HEK293T (cell line): ENCODE measurements at regions not wholly inside any gene's neighbourhood (a gene's known extent, or its start where the extent isn't known, plus 50 kb on each side); places are given as distances from the start of the nearest gene placed in this dataset.

Source experiments
- CTCF ChIA-PET: fragments of 350-600 bp; formaldehyde crosslinking; extraction: SDS; loops from one replicate; lab custom pipeline; 2021; ENCODE audit warnings: antibody characterized with exemption, inconsistent platforms; lab: Yijun Ruan, JAX
- POLR2A ChIA-PET: fragments of 350-600 bp; formaldehyde crosslinking; extraction: SDS; loops from one replicate; lab custom pipeline; 2020; ENCODE audit warnings: antibody characterized with exemption, inconsistent platforms; lab: Yijun Ruan, JAX
- DNase-seq: peaks from one replicate; pipeline ENCODE4 v3.0.0; 2012; ENCODE audit warnings: mixed read lengths; ENCODE audit errors: extremely low spot score
- ARNT ChIP-seq: fragments of 450-650 bp; IDR thresholded peaks from 2 replicates; pipeline ENCODE4 v1.6.1; 2017; ENCODE audit warnings: mild to moderate bottlenecking
- BHLHE40 ChIP-seq: fragments of 450-650 bp; IDR thresholded peaks from 2 replicates; pipeline ENCODE4 v1.6.1; 2016; ENCODE audit warnings: mild to moderate bottlenecking, moderate library complexity, borderline replicate concordance
- CTBP1 ChIP-seq: fragments of 450-650 bp; IDR thresholded peaks from 2 replicates; pipeline ENCODE4 v1.6.1; 2016; ENCODE audit warnings: borderline replicate concordance
- ELF4 ChIP-seq: fragments of 450-650 bp; IDR thresholded peaks from 2 replicates; pipeline ENCODE4 v1.6.1; 2017; ENCODE audit warnings: antibody characterized with exemption
- FOXA1 ChIP-seq: fragments of 450-650 bp; IDR thresholded peaks from 2 replicates; pipeline ENCODE4 v1.6.1; 2016; ENCODE audit warnings: mild to moderate bottlenecking
- FOXK2 ChIP-seq: fragments of 450-650 bp; IDR thresholded peaks from 2 replicates; pipeline ENCODE4 v1.6.1; 2016; ENCODE audit warnings: mild to moderate bottlenecking
- FOXM1 ChIP-seq: fragments of 450-650 bp; IDR thresholded peaks from 2 replicates; pipeline ENCODE4 v1.6.1; 2017; ENCODE audit warnings: mild to moderate bottlenecking, borderline replicate concordance
- HDGF ChIP-seq: fragments of 450-650 bp; IDR thresholded peaks from 2 replicates; pipeline ENCODE4 v1.6.1; 2017; ENCODE audit warnings: antibody characterized with exemption, borderline replicate concordance
- L3MBTL2 ChIP-seq: fragments of 450-650 bp; conservative IDR thresholded peaks from 2 replicates; pipeline ENCODE4 v1.6.1; 2016; ENCODE audit warnings: mild to moderate bottlenecking
- LEF1 ChIP-seq: fragments of 450-650 bp; IDR thresholded peaks from 2 replicates; pipeline ENCODE4 v1.6.1; 2017; ENCODE audit warnings: mild to moderate bottlenecking, borderline replicate concordance
- NFRKB ChIP-seq: fragments of 450-650 bp; IDR thresholded peaks from 2 replicates; pipeline ENCODE4 v1.6.1; 2016; ENCODE audit warnings: mild to moderate bottlenecking, moderate library complexity
- SP1 ChIP-seq: fragments of 450-650 bp; IDR thresholded peaks from 2 replicates; pipeline ENCODE4 v1.6.1; 2017
- SUZ12 ChIP-seq: fragments of 450-650 bp; IDR thresholded peaks from 2 replicates; pipeline ENCODE4 v1.6.1; 2016; ENCODE audit warnings: mild to moderate bottlenecking
- TARDBP ChIP-seq: fragments of 450-650 bp; IDR thresholded peaks from 2 replicates; pipeline ENCODE4 v1.6.1; 2016
- ZNF384 ChIP-seq: fragments of 450-650 bp; IDR thresholded peaks from 2 replicates; pipeline ENCODE4 v1.6.1; 2016
- TF ChIP-seq, protein P1 (sequence below): fragments of 450-650 bp; IDR thresholded peaks from 2 replicates; pipeline ENCODE4 v1.6.1; 2016

GRCh38 chr12:77366616-77367015, 301.2 kb upstream of the E2F7 start:
- CTCF ChIA-PET: no interaction called here
- POLR2A ChIA-PET: no interaction called here
- no peak for TF ChIP-seq L3MBTL2
- no peak for TF ChIP-seq LEF1
- no peak for TF ChIP-seq CTBP1
- no peak for TF ChIP-seq ZNF384
- DNase-seq: no peak

DNA sequence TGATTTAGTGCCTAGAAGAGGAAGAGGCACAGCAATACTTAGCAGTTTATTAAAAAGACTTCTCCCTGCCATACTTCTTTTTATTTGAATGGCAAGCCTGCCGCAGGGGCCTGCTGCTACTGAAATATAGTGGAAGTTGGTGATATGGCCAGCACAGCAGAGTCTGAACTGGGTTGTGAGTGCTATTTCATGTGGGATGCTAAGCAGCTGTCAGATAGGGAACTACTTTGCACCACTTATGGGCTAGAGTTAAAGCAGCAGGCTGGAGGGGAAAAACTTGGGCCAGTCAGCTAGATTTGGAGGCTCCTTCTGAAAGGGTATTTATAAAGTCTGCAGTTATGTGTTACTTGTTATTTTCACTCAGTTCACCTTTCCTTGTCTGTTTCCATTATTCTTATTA, 299.0 kb upstream of the E2F7 start:
- no peak for DNase-seq
- ChIA-PET POLR2A (no interaction called here), CTCF (no interaction called here)
- TF ChIP-seq ARNT (no peak), FOXA1 (no peak), TARDBP (no peak), FOXM1 (no peak), ELF4 (no peak), ZNF384 (no peak), HDGF (no peak), NFRKB (no peak), SUZ12 (no peak), BHLHE40 (no peak), CTBP1 (no peak), L3MBTL2 (no peak), SP1 (no peak)
- TF ChIP-seq, protein P1, sequence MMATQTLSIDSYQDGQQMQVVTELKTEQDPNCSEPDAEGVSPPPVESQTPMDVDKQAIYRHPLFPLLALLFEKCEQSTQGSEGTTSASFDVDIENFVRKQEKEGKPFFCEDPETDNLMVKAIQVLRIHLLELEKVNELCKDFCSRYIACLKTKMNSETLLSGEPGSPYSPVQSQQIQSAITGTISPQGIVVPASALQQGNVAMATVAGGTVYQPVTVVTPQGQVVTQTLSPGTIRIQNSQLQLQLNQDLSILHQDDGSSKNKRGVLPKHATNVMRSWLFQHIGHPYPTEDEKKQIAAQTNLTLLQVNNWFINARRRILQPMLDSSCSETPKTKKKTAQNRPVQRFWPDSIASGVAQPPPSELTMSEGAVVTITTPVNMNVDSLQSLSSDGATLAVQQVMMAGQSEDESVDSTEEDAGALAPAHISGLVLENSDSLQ: no peak

DNA sequence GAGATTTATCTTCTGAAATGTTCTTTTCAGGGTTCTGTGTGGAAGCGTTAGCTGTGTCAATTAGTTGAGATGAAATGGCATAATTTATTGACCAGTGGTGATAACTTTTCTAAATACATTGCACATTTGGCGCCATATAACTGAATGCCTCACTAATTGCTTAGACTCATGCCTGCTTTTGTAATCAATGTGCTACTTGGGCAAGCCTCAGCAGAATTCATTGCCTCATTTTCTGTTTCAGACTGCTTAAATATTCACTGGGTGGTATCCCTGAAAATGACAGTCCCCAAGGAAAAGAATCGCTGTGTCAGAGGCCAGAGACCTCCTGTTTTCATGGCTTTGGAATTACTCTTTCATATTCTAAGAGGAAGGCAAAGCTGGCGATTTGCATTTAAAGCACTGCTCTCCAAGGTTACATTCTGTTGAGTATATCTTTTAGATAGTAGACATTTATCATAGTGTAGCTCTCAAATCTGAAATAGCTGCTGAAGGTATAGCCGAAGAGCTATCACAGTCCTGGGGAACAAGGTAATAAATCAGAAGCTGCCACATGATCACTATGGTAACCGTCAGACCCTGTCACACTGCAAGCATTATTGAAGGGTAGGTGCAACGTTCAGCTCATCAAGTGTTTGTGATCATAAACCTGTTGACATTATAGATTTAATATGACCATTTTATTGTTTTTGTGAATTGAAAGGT, 297.3 kb upstream of the E2F7 start:
- TF ChIP-seq FOXK2 (no peak), HDGF (no peak), SUZ12 (no peak)
- TF ChIP-seq, protein P1: peak; percentile 73
- ChIA-PET POLR2A (no interaction called here), CTCF (no interaction called here)
- no peak for DNase-seq

- TF ChIP-seq, protein P1: no peak
- no peak for TF ChIP-seq ARNT
- no peak for TF ChIP-seq FOXK2
- TF ChIP-seq TARDBP: no peak
- CTCF ChIA-PET: no interaction called here
- DNase-seq: no peak
- POLR2A ChIA-PET: no interaction called here
Observed at GRCh38 chr12:77357655-77358054, 292.3 kb upstream of the E2F7 start.

DNA sequence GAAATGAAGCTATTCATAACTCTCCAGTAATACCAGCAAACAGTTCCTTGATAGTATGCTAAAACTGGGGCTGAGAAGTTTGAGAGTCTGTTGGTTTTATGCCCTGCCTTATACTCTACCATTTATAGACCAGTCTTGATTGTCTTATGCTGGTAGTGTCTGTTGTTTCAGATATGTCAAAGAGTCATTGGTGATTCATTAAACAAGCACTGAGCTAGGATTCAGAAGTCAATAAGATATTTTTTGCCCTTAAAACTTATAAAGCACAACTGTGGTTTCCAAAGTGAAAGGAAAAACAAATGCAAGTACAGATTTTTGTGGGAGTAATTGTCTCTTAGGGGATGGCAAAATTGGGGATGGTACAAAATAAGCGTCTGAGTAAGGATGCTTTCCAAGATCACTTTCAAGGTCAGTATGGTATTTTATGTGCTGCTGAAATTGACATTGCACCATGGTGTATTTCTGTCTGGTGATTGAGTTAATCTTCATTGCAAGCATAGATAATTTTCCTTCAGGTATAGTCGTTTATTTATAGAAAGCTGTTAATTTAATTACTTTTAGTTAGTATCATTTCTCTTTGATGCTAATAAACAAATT, 289.5 kb upstream of the E2F7 start:
- CTCF ChIA-PET: no interaction called here
- TF ChIP-seq, protein P1: no peak
- no peak for TF ChIP-seq HDGF
- TF ChIP-seq BHLHE40: no peak
- no peak for TF ChIP-seq LEF1
- no peak for TF ChIP-seq TARDBP
- TF ChIP-seq ELF4: no peak
- no peak for TF ChIP-seq FOXA1
- no peak for TF ChIP-seq L3MBTL2
- POLR2A ChIA-PET: no interaction called here
- no peak for DNase-seq

GRCh38 chr12:77352946-77353345, 287.6 kb upstream of the E2F7 start:
- POLR2A ChIA-PET: no interaction called here

More at GRCh38 chr12:77352946-77353345, 287.6 kb upstream of the E2F7 start:
- no peak for TF ChIP-seq SUZ12
- TF ChIP-seq FOXA1: no peak
- no peak for TF ChIP-seq TARDBP
- TF ChIP-seq L3MBTL2: no peak
- no peak for TF ChIP-seq SP1
- TF ChIP-seq, protein P1: no peak
- TF ChIP-seq CTBP1: no peak
- no peak for TF ChIP-seq LEF1
- TF ChIP-seq FOXM1: no peak
- TF ChIP-seq ARNT: no peak
- TF ChIP-seq ZNF384: no peak
- TF ChIP-seq BHLHE40: no peak
- TF ChIP-seq FOXK2: no peak
- no peak for TF ChIP-seq HDGF
- no peak for TF ChIP-seq NFRKB
- no peak for TF ChIP-seq ELF4
- CTCF ChIA-PET: no interaction called here
- no peak for DNase-seq
